Panc1 (cell line): ENCODE measurements at regions not wholly inside any gene's neighbourhood (a gene's known extent, or its start where the extent isn't known, plus 50 kb on each side); places are given as distances from the start of the nearest gene placed in this dataset.
"Not testable (repeated sequence)": the region's sequence is repeated elsewhere in the genome, so short reads cannot be mapped to it uniquely, and the experiment has no call there.

Experiments
- CTCF ChIP-seq: fragments of 450-650 bp; IDR thresholded peaks from 2 replicates; pipeline ENCODE4 v1.5.1; 2017; ENCODE audit warnings: mild to moderate bottlenecking
- POLR2AphosphoS5 ChIP-seq: IDR thresholded peaks from 2 replicates; pipeline ENCODE4 v1.6.1; 2012; ENCODE audit warnings: mild to moderate bottlenecking, low read depth, low read length, moderate library complexity
- REST ChIP-seq, 2 experiments: IDR thresholded peaks; 2 replicates each; pipeline ENCODE4 v1.6.1; 2011 to 2012; ENCODE audit warnings: low read depth in 2 of 2, control low read depth in 1 of 2, low read length in 1 of 2, mild to moderate bottlenecking in 1 of 2, moderate library complexity in 1 of 2; ENCODE audit not compliant: insufficient read depth in 1 of 2
- SIN3A ChIP-seq: IDR thresholded peaks from 2 replicates; pipeline ENCODE4 v1.6.1; 2012; ENCODE audit warnings: low read depth, mild to moderate bottlenecking, low read length, moderate library complexity, borderline replicate concordance; ENCODE audit not compliant: insufficient read depth

GRCh38 chr16:88145376-88145775 is 194.1 kb downstream of the BANP start:
- not testable (repeated sequence) for TF ChIP-seq CTCF; POLR2AphosphoS5; REST (IDR thresholded peaks at IDR 0.05; ENCODE audit: insufficient read depth in 1 of 2, low read depth in 2 of 2, low read length in 1 of 2); SIN3A
